GM21367 (cell line): ENCODE measurements at regions not wholly inside any gene's neighbourhood (a gene's known extent, or its start where the extent isn't known, plus 50 kb on each side); places are given as distances from the start of the nearest gene placed in this dataset.

Experiments
- ATAC-seq: cut with Tn5 transposase; IDR thresholded peaks from one replicate; pipeline ENCODE4 v1.9.1; 2021; ENCODE audit not compliant: unreplicated experiment

DNA sequence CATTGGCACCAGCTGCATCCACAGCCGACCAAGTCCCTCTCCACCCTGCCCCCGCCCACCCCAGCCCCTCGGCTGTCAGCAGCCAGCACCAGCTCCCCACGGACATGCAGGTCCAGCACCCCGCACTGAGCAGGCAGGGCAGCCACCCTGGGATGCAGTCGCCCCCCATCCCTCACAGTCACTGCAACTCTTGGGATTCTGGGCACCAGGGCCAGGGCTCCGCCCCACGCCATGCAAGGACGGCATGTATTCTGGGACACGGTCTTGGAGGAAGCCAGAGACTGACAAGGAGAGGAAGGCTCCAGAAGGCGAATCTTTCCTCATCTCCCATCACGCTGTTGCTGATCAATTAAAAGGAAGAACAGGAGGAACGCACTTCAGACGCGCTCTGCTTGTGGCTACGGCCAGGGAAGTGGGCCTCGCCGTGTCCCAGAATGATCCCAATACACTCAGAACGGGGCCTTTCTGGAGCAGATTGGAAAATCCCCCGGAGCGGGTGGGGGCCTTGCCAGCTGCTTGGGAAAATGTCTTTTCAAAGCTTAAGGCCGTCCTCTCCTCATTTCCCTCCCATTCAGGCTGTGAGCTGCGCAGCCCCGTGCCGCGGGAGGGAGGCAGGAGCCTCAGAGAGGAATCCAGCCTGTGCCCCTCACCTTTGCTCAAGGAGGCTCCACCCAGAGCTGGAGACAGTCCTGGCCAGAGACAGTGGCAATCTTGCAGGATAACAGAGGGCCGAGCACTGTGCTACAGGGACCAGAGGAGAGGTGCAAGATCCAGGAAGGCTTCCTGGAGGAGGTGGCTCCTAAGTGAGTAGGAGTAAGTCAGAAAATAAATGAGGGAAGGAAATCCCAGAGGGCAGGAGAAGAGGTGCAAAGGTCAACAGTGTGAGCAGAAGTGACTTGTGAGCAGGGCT is 54.1 kb upstream of the DIO3 start:
- ATAC-seq, result no peak

DNA sequence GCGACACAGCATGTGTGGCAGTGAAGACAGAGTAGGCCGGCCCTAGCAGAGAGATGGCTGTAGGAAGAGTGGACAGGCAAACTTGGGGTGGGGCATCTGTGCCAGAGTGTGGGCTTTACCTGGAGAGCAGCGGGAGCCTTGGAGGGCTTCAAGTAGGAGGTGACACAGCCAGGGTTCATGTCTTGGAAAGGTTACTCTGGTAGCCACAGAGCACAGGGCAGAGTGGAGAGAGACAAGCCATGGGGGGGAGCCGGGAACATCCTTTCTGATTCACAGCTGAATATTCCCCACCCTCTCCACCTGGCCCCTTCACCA is 53.5 kb upstream of the DIO3 start:
- ATAC-seq, result no peak

DNA sequence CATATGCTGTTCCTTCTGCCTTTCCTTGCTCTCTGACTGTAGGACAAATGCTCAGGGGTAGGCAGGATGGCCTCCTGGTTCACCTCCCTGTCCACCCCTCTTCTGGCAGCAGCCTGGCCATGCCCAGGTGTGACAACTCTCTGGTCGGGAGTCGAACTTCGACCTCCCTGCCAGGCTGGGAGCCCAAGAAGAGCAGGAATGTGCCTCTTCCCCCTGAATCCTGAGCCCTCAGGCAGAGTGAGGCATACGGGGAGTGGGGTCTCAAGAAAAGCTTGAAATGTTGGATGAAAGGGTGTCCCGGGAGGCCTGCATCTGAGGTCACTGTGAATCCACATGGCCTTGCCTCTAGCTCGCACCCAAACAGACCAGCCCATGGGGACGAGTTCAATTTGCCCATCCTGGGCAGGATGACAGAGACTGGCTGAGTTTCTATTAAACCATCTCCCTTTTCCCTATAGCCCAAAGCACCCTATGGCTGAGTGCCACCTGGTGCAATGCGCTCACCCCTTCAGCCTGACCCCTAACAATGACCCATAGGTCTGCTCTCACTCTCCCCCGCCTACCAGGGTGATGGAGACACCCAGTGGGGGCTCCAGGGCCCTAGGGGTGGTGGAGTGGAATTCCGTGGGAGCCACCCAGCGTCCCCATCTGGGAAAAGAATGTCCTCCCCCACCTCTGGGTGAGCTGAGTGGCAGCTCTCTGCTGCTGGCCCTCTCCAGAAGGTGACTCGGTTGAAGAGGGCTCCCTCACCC is 52.9 kb upstream of the DIO3 start:
- ATAC-seq, result no peak

DNA sequence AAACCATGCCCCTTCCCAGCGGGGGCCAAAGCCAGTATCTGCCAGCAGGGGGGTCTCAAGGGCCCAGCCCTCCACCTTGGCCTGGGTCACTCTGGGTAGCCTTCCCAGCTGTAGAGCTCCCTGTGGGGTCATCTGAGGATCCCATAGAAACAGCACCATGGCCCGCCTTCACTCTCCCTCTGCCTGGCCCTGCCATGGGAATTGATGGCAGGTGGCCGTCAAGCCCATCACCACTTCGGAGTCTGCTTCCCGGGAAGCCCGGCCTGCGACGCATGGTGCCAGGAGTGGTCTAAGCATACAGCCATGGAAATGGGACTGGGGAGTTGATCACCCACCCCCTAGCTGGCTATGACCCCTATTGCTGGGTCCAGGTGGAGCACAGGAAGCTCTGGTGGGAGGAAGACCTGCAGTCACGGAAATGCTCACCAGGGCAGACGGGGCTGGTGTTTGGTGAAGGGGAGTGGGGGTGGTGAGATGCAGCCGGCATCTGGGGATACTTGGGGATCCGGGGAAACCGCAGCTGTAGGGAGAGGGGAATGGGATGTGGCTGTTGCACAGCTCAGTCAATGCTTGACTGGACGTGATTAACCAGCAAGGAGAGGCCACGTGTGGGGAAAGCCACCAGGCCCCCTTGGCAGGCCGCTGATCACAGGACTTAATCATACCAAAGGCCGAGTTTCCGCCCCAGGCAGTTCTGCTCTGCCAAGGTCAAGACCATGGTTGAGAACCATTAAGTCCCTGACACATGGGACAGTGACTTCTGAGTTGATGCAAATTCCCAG is 52.2 kb upstream of the DIO3 start:
- no peak for ATAC-seq

DNA sequence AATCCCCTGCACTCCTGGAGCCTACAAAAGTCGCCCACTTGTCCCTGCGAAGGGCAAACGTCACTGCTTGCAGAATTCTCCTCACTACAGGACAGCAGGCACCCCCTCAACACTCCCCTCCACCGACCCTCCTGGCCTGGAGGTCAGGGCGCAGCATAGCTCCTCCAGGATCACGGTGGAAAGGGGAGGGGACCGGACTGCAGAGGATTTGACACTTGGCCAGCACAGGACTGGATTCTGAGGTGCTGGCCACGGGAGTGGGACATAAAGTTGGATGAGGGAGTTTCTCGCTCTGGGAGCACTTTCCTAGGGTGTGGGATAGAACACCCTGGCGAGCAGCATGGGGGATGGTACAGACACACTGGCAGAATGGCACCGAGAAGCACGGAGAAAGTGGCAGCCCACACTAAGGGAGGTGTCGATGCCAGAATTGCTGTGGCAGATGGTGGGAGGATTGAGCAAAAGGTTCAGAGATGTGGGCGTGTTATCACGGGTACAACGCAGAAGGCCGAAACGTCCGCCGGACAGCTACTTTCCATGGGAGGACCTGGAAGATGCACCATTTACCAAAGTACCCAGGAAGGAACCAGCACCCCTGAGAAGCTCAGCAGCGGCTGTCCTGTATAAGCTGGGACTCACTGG is 51.4 kb upstream of the DIO3 start:
- no peak for ATAC-seq

DNA sequence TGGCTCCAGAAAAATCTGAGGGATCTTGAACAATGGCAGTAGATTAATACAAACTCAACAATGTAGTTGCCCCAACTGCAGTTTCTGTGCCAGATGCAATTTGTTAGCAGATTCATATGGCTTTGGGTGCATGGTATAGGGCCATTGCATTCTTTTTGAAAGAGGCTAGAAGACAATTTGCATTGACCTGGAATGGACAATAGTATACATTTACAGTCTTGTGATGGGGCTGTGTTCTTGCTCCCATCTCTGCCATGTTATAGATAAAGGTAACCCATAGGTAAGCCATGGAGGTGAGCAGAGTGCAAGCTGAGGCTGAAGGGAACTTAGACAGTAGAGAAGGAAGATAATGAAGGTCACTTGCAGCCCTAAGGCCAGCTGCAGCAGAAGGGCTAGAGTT is 50.1 kb upstream of the DIO3 start:
- ATAC-seq, result no peak
